ENCODE measurements at regions not wholly inside any gene's neighbourhood (a gene's known extent, or its start where the extent isn't known, plus 50 kb on each side); places are given as distances from the start of the nearest gene placed in this dataset.
"Not testable (repeated sequence)": the region's sequence is repeated elsewhere in the genome, so short reads cannot be mapped to it uniquely, and the experiment has no call there.

DNA sequence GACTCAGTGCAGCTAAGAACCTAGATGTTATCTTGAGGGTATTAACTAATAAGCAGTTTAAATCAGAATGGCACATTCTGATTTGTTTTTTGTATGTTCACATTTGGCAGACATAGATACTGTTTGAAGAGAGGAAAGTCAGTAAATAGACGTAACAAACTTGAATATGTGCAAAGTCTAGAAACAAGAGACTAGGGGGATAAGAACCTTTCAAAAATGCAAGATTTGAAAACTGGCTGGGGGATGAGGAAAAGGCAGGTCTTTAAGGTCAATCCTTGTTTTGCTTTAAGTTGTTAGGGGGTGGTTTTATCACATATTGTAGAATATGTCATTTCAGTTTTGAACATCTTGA is 136.5 kb downstream of the ZNF92 start:
- TF ChIP-seq, protein P1, sequence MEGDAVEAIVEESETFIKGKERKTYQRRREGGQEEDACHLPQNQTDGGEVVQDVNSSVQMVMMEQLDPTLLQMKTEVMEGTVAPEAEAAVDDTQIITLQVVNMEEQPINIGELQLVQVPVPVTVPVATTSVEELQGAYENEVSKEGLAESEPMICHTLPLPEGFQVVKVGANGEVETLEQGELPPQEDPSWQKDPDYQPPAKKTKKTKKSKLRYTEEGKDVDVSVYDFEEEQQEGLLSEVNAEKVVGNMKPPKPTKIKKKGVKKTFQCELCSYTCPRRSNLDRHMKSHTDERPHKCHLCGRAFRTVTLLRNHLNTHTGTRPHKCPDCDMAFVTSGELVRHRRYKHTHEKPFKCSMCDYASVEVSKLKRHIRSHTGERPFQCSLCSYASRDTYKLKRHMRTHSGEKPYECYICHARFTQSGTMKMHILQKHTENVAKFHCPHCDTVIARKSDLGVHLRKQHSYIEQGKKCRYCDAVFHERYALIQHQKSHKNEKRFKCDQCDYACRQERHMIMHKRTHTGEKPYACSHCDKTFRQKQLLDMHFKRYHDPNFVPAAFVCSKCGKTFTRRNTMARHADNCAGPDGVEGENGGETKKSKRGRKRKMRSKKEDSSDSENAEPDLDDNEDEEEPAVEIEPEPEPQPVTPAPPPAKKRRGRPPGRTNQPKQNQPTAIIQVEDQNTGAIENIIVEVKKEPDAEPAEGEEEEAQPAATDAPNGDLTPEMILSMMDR (IDR thresholded peaks at IDR 0.05): not testable (repeated sequence)
- TF ChIP-seq POLR2A (IDR thresholded peaks at IDR 0.05): not testable (repeated sequence)
